ENCODE measurements at regions not wholly inside any gene's neighbourhood (a gene's known extent, or its start where the extent isn't known, plus 50 kb on each side); places are given as distances from the start of the nearest gene placed in this dataset.

DNA sequence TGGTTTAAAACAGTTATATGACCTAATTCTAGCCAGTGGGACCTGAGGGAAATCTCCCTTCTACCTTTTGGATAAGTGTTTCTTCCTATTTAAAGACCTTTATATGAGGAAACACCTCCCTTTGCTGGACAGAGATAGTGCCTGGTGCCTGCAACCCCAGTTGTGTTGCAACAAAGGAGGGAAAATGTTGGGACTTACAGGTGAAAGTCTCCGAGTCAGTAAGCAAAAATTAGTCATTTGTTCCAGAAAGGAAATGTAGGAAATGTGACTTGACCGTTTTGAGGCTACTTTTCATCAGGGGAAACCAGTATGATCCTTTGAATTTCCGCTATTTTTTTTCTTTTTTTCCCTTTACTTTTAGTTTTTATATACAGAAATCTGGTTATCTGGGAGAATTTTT is 165.5 kb downstream of the DKK1 start:
- no peaks in the 10 kb centered on the region for H3K36me3 ChIP-seq (ENCODE audit: control insufficient read depth, insufficient read depth, low read length)
- in situ Hi-C loops (cut with MboI; ENCODE audit: low sequenced_read_pairs) (no loop called here), dilution Hi-C loops (cut with HindIII; ENCODE audit: low sequenced_read_pairs, unreplicated experiment) (no loop called here), intact Hi-C loops (cut with micrococcal nuclease) (no loop called here)
- H3K9ac ChIP-seq (ENCODE audit: low read depth, low read length): no peak overlapping the region
- CTCF ChIA-PET: no interaction called here
- no peak overlapping the region for H3K56ac ChIP-seq (ENCODE audit: extremely low read depth, insufficient read depth, low read length)
- H2AFZ ChIP-seq (replicated peaks; ENCODE audit: low read length, poor library complexity): no peak overlapping the region
- H2AK5ac ChIP-seq (ENCODE audit: low read depth, low read length): no peak overlapping the region
- POLR2A ChIA-PET (ENCODE audit: unreplicated experiment): no interaction called here
- no peaks in the 10 kb centered on the region for H4K20me1 ChIP-seq (ENCODE audit: insufficient read depth, low read length)
- DNase-seq (no peak), ATAC-seq (ENCODE audit: low read depth) (no peak)
- H3K27ac ChIP-seq (ENCODE audit: insufficient read depth, low read length): no peak overlapping the region
- no peak overlapping the region for H2BK5ac ChIP-seq (ENCODE audit: low read depth, low read length, poor library complexity, severe bottlenecking)
- H2BK120ac ChIP-seq (ENCODE audit: low read depth, low read length): no peak overlapping the region
- H3K9me3 ChIP-seq (ENCODE audit: control insufficient read depth, insufficient read depth, low read length): no peaks in the 10 kb centered on the region
- H2AK9ac ChIP-seq (replicated peaks; ENCODE audit: low read depth, low read length, poor library complexity): no peak overlapping the region
- no peak overlapping the region for H2BK20ac ChIP-seq (ENCODE audit: low read depth, low read length)
- H4K5ac ChIP-seq (ENCODE audit: low read depth, low read length): no peak overlapping the region
- H3K27me3 ChIP-seq (ENCODE audit: control insufficient read depth, insufficient read depth, low read length): no peaks in the 10 kb centered on the region
- H3K79me1 ChIP-seq (ENCODE audit: low read depth in 1 of 2, low read length in 2 of 2): no peaks in the 10 kb centered on the region
- H3K4me3 ChIP-seq (ENCODE audit: insufficient read depth, low read depth, low read length): no peak overlapping the region
- no peak for TF ChIP-seq BHLHE40 (IDR thresholded peaks at IDR 0.05; ENCODE audit: low read depth, low read length)
- no CpG with 5 or more reads among the region's 3 CpGs for WGBS, 2 experiments (ENCODE audit: extremely low coverage in 2 of 2, insufficient read length in 1 of 2)
- no peak overlapping the region for H3K23ac ChIP-seq (ENCODE audit: low read depth, low read length)
- H3K14ac ChIP-seq (replicated peaks; ENCODE audit: low read depth, low read length): no peak overlapping the region
- H2BK15ac ChIP-seq (ENCODE audit: low read depth, low read length): no peak overlapping the region
- H3K4me1 ChIP-seq (ENCODE audit: control insufficient read depth, insufficient read depth, low read length): no peaks in the 10 kb centered on the region
- H4K91ac ChIP-seq (ENCODE audit: insufficient read depth, low read depth, low read length): no peak overlapping the region
- H3K18ac ChIP-seq (ENCODE audit: low read depth, low read length): no peak overlapping the region
- no peaks in the 10 kb centered on the region for H3K9me1 ChIP-seq (ENCODE audit: insufficient read depth, low read length)
- no peak overlapping the region for H3K4me2 ChIP-seq (ENCODE audit: low read depth, low read length)
- H3K4ac ChIP-seq (ENCODE audit: low read depth, low read length): no peak overlapping the region
- no peak overlapping the region for H4K8ac ChIP-seq (ENCODE audit: low read depth in 2 of 2, low read length in 2 of 2)
- BruUV-seq (replicated peaks): no TSS peak

Data from IMR-90 (cell line).